Stomach (tissue), 8 donors: ENCODE measurements at regions not wholly inside any gene's neighbourhood (a gene's known extent, or its start where the extent isn't known, plus 50 kb on each side); places are given as distances from the start of the nearest gene placed in this dataset.

ENCODE experiments used
- DNase-seq, 2 donors: peaks; one replicate each; pipeline versions ENCODE4 v3.0.0 to v3.0.0-alpha.2; 2013 to 2019
- H3K27ac ChIP-seq, 5 donors: fragments of 200-600 bp in 4 of 5; sonication (generic) in 4 of 5; one replicate each; pipeline ENCODE4 v1.5.1; 2013 to 2019; ENCODE audit warnings: mild to moderate bottlenecking in 1 of 5, moderate library complexity in 1 of 5
- H3K27me3 ChIP-seq, 3 donors: fragments of 200-600 bp; sonication (generic); one replicate each; pipeline ENCODE4 v1.5.1; 2017 to 2019; ENCODE audit warnings: mixed run types in 1 of 3
- H3K36me3 ChIP-seq, 4 donors: fragments of 200-600 bp; sonication (generic); 1 replicate in 3 of 4; 2 replicates in 1 of 4; pipeline ENCODE4 v1.5.1; 2016 to 2019
- H3K4me1 ChIP-seq, 4 donors: fragments of 200-600 bp; sonication (generic); one replicate each; pipeline ENCODE4 v1.5.1; 2016 to 2019
- H3K4me3 ChIP-seq, 4 donors: fragments of 200-600 bp; sonication (generic) in 3 of 4; one replicate each; pipeline ENCODE4 v1.5.1; 2016 to 2019; ENCODE audit warnings: mild to moderate bottlenecking in 1 of 4
- H3K9me3 ChIP-seq, 4 donors: fragments of 200-600 bp; sonication (generic); one replicate each; pipeline ENCODE4 v1.5.1; 2016 to 2019
- EP300 ChIP-seq: sonication (generic); formaldehyde crosslinking; IDR thresholded peaks from one replicate; pipeline ENCODE4 v1.6.1; 2017; ENCODE audit warnings: antibody characterized with exemption
- POLR2A ChIP-seq, 4 donors: fragments of 450-650 bp; IDR thresholded peaks; one replicate each; pipeline ENCODE4 v1.6.1; 2016; ENCODE audit warnings: antibody characterized with exemption in 4 of 4, control low read depth in 2 of 4, mild to moderate bottlenecking in 1 of 4, moderate library complexity in 1 of 4
- POLR2AphosphoS5 ChIP-seq, 3 donors: sonication (generic); formaldehyde crosslinking; IDR thresholded peaks; one replicate each; pipeline ENCODE4 v1.6.1; 2016; ENCODE audit warnings: antibody characterized with exemption in 3 of 3
- WGBS, 5 donors: extraction: QIAGEN DNeasy Blood & Tissue Kit in 3 of 5; methylation state at CpG; one replicate each; pipeline versions ENCODE4 v1.1.5 to v1.1.7; 2013 to 2018; 5-methylcytosine and 5-hydroxymethylcytosine counted together
- intact Hi-C: fragments of 100-400 bp; cut with DNase I; formaldehyde crosslinking; loops from one replicate; pipeline ENCODE4 v1.15.1; 2023; ENCODE audit warnings: low total_unique reads
- TF ChIP-seq, protein P1 (sequence below), 7 experiments: fragments of 450-650 bp in 4 of 7; fragments of 200-600 bp in 3 of 7; sonication (generic) in 3 of 7; IDR thresholded peaks; one replicate each; pipeline ENCODE4 v1.5.1; 2016 to 2019; ENCODE audit warnings: antibody characterized with exemption in 7 of 7, control low read depth in 2 of 7, mild to moderate bottlenecking in 1 of 7
- donor health status: healthy with polysubstance abuse.
- donor health status: Bipolar disorder and iron deficiency.
- donor health status: healthy.

DNA sequence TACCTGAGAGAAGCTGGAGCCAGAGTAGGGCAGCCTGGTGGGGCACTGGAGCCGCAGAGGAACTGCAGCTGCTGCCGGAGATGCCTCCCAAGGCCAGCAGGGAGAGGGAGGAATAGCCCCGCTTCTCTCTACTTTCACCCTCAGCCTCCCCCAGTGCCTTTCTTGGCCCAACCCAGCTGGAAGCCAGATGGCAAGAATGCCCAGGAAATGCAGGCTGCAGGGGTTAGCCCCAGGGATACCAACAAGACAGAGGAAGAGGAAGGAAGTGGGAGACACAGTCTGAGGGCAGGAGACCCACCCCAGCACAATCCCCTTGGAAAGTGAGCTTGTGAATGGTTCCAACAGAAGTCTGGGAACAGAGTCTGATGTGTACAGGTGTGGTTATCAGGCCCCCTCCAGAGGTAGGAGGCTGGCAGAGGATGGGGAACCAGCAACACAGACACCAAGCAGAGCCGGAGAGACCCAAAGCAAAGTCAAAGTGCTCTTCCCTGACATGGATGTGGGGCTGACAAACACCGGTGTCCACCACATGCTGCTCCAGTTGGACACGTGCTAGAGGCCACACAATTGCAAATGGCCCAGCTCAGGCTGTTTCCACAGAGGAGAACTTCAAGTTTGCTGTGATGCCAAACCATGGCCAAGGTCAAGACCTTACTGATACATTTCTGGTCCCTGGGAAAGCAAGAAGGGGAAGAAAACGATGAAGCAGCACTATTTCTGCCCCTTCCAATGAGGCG, 418.8 kb upstream of the PROK2 start:
- WGBS, 5 donors: 80 to 87% (median 85%) methylated on average over 6 to 8 of the region's 8 CpGs

GRCh38 chr3:72203105-72203504, 418.2 kb upstream of the PROK2 start:
- 87 to 95% (median 92%) methylated on average over 4 of the region's 4 CpGs for WGBS, 5 donors
- H3K9me3 ChIP-seq: peaks cover 0 to 11% (median 4%) of the 10 kb centered on the region in 4 donors

More for the DNA sequence above, 418.8 kb upstream of the PROK2 start:
- Histone ChIP-seq H3K4me1 (no peaks in the 10 kb centered on the region), H3K27ac (no peak overlapping the region), H3K4me3 (no peak overlapping the region), H3K27me3 (no peaks in the 10 kb centered on the region), H3K36me3 (no peaks in the 10 kb centered on the region), H3K9me3 (peaks cover 0 to 11% (median 4%) of the 10 kb centered on the region in 4 donors)
- no peak for TF ChIP-seq EP300
- TF ChIP-seq POLR2A (IDR thresholded peaks at IDR 0.05): no peak
- TF ChIP-seq, protein P1, sequence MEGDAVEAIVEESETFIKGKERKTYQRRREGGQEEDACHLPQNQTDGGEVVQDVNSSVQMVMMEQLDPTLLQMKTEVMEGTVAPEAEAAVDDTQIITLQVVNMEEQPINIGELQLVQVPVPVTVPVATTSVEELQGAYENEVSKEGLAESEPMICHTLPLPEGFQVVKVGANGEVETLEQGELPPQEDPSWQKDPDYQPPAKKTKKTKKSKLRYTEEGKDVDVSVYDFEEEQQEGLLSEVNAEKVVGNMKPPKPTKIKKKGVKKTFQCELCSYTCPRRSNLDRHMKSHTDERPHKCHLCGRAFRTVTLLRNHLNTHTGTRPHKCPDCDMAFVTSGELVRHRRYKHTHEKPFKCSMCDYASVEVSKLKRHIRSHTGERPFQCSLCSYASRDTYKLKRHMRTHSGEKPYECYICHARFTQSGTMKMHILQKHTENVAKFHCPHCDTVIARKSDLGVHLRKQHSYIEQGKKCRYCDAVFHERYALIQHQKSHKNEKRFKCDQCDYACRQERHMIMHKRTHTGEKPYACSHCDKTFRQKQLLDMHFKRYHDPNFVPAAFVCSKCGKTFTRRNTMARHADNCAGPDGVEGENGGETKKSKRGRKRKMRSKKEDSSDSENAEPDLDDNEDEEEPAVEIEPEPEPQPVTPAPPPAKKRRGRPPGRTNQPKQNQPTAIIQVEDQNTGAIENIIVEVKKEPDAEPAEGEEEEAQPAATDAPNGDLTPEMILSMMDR (IDR thresholded peaks at IDR 0.05): no peak
- TF ChIP-seq POLR2AphosphoS5 (IDR thresholded peaks at IDR 0.05): no peak
- intact Hi-C loops: no loop called here
- no peak for DNase-seq

GRCh38 chr3:72200332-72200731, 415.4 kb upstream of the PROK2 start:
- TF ChIP-seq, protein P1 (IDR thresholded peaks at IDR 0.05): no peak
- no peak for TF ChIP-seq POLR2AphosphoS5 (IDR thresholded peaks at IDR 0.05)
- TF ChIP-seq POLR2A (IDR thresholded peaks at IDR 0.05): no peak
- no peak for TF ChIP-seq EP300
- no peak for DNase-seq
- 60 to 100% (median 87%) methylated on average over 1 of the region's 1 CpG for WGBS, 5 donors
- Histone ChIP-seq H3K9me3 (peaks cover 0 to 11% (median 4%) of the 10 kb centered on the region in 4 donors), H3K27me3 (no peaks in the 10 kb centered on the region), H3K4me3 (no peak overlapping the region), H3K4me1 (no peaks in the 10 kb centered on the region), H3K27ac (no peak overlapping the region), H3K36me3 (no peaks in the 10 kb centered on the region)
- intact Hi-C loops: no loop called here

More at GRCh38 chr3:72203105-72203504, 418.2 kb upstream of the PROK2 start:
- Histone ChIP-seq H3K4me1 (no peaks in the 10 kb centered on the region), H3K4me3 (no peak overlapping the region), H3K36me3 (no peaks in the 10 kb centered on the region), H3K27me3 (no peaks in the 10 kb centered on the region), H3K27ac (no peak overlapping the region)
- DNase-seq: no peak
- intact Hi-C loops: no loop called here
- TF ChIP-seq POLR2AphosphoS5 (IDR thresholded peaks at IDR 0.05) (no peak), EP300 (no peak), POLR2A (IDR thresholded peaks at IDR 0.05) (no peak)
- TF ChIP-seq, protein P1 (IDR thresholded peaks at IDR 0.05): no peak

- no peak overlapping the region for H3K27ac ChIP-seq
- 77 to 91% (median 85%) methylated on average over 3 of the region's 3 CpGs for WGBS, 5 donors
- H3K4me1 ChIP-seq: no peaks in the 10 kb centered on the region
- no peak overlapping the region for H3K4me3 ChIP-seq
- DNase-seq: no peak
- no peaks in the 10 kb centered on the region for H3K27me3 ChIP-seq
- H3K36me3 ChIP-seq: no peaks in the 10 kb centered on the region
- peaks cover 0 to 11% (median 4%) of the 10 kb centered on the region in 4 donors for H3K9me3 ChIP-seq
- intact Hi-C loops: no loop called here
- TF ChIP-seq EP300 (no peak), POLR2AphosphoS5 (IDR thresholded peaks at IDR 0.05) (no peak), POLR2A (IDR thresholded peaks at IDR 0.05) (no peak)
- TF ChIP-seq, protein P1 (IDR thresholded peaks at IDR 0.05): no peak
Observed at GRCh38 chr3:72199530-72199929, 414.6 kb upstream of the PROK2 start.
